Endothelial cell of hepatic sinusoid (primary cell): ENCODE measurements at regions not wholly inside any gene's neighbourhood (a gene's known extent, or its start where the extent isn't known, plus 50 kb on each side); places are given as distances from the start of the nearest gene placed in this dataset.

Experiments used
- in situ Hi-C: cut with HindIII; loops from 2 replicates; pipeline ENCODE4 v1.10.0; 2017; ENCODE audit warnings: low sequenced_read_pairs

DNA sequence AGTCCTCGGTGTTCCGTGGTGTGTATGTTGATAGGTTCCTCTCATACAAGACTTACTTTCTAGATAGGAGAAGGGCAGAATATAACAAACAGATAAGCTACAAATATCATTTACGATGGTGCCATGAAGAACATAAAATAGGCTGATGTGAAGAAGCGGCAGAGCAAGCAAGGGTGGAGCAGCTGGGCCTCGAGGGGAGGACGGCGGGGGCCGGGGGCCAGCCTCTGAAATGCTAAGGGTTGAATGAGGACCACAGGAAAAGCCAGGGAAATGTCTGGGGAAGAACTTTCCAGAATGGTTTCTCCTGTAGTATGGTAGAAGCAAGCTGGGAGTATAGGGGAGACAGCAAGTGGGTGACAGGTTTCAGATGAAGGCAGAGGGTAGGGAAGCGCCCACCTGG lies 529.5 kb downstream of the LIG4 start:
- in situ Hi-C loops: no loop called here

GRCh38 chr13:107681600-107681999 lies 533.7 kb downstream of the LIG4 start:
- in situ Hi-C loops: no loop called here

GRCh38 chr13:107680115-107680514 lies 535.2 kb downstream of the LIG4 start:
- in situ Hi-C loops: no loop called here

GRCh38 chr13:107678075-107678689 lies 537.2 kb downstream of the LIG4 start:
- in situ Hi-C loops: no loop called here

DNA sequence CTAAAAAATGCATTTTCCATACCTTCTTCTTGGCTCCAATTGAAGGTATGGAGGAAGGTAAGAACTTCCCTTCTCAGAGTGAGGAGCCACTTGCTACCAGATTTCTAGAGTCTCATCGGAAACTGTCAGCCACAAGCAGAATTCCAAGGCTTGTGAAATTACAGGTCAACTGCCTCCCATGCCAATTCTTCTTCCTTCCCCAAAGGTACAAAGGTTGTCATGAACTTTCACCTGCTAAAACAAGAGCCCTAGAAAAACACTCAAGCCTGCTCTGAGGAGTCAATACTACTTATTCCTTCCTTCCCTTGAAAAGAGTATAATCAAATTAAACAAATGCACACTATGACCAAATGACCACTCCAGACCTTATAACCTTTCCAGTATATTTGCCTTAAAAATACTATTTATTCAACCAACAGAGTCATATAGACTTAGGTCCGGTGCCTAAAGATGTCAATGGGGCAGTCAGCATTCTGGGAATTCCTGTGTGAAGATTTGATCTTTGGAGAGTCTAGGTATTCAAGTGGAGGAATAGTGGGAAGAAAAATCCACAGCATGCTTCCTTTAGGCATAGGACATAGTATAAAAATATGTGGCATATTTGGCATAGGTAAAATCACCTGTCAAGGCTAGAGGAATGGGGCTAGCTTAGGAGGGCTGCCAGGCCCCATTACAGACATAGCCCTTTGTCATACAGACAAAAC lies 539.3 kb downstream of the LIG4 start:
- in situ Hi-C loops: no loop called here

GRCh38 chr13:107669391-107669993 lies 545.8 kb downstream of the LIG4 start:
- in situ Hi-C loops: loop anchor here (25.0 kb wide), 1 partner anchor 457 kb away; no protein-coding TSS in a partner anchor

- in situ Hi-C loops: loop anchor here (25.0 kb wide), 1 partner anchor 454 kb away; no protein-coding TSS in a partner anchor
Measured at GRCh38 chr13:107665926-107666458, 549.3 kb downstream of the LIG4 start.

DNA sequence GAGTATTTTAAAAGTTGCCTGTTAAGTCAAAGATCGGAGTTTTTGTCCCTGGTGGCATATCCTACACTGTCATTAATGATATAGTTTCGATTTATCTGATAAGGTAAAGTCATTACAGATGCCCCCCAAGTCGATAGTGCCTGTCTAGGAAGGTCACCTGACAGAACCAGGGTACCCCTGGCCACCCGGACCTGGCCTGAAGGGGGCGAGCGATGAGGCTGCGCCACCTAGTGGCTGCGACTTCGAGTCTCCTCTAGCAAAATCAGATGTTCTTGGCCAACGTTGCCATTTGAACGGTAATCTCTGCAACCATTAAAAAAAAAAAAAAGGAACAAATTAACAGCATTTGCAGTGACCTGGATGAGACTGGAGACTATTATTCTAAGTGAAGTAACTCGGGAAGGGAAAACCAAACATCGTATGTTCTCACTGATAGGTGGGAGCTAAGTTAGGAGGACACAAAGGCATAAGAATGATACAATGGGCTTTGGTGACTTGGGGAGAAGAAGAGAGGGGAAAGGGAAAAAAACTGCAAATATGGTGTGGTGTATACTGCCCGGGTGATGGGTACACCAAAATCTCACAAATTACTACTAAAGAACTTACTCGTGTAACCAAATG lies 565.1 kb downstream of the LIG4 start:
- in situ Hi-C loops: loop anchor here (25.0 kb wide), 1 partner anchor 438 kb away; no protein-coding TSS in a partner anchor

- in situ Hi-C loops: no loop called here
Measured at GRCh38 chr13:107649079-107649478, 566.3 kb downstream of the LIG4 start.

DNA sequence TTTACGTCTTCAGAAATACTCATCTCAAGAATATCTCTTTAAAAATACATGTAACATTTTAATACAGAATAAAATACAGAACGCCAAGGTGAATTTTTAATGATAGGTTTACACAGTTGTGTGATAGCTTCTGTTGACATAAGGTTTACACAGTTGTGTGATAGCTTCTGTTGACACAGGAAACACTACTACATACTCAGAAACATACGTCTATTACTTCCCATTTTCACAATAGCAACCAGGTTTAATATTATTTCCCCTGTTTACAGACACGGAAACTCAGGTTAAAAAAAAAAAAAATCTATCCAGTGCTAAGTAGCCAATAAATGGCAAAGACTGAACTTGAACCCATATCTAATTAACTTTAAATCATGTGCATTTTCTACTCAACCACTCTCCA lies 571.2 kb downstream of the LIG4 start:
- in situ Hi-C loops: no loop called here

GRCh38 chr13:107643615-107644014 lies 571.7 kb downstream of the LIG4 start:
- in situ Hi-C loops: no loop called here

DNA sequence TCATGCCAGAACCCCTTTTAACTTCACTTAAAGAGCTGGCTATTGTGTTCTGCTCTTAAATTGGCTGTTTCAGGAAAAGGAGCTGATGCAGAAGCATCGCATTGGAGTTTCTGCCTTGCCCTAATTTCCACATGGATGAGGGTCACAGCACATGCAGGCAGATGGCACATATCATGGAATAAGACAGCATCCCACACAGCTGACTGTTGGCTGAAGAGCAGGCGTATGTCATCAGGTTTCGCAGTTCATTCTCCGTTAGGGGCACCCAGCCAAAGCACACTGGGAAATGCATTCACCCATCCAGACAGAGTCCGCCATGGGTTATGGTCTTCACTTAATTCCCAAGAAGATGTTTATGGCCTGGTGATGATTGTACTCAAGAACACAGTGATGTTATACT lies 572.5 kb downstream of the LIG4 start:
- in situ Hi-C loops: no loop called here

DNA sequence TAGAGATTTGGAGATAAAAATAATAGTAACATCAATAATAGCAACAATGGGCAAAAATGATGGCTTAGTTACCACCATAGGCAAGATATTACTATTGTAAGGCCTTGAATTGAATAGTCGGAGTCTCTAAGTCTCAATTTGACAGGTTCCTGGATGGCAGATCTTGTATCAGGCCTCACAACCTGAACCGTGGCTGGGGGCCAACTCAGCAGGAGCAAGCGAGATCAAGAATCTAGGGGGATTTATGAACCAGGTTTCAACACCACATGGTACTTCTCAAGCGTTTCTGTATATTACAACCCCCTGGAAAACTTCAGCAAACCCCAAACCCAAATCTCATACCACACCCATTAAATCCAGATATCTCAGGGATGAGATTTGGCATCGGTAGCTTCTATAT lies 573.8 kb downstream of the LIG4 start:
- in situ Hi-C loops: no loop called here

DNA sequence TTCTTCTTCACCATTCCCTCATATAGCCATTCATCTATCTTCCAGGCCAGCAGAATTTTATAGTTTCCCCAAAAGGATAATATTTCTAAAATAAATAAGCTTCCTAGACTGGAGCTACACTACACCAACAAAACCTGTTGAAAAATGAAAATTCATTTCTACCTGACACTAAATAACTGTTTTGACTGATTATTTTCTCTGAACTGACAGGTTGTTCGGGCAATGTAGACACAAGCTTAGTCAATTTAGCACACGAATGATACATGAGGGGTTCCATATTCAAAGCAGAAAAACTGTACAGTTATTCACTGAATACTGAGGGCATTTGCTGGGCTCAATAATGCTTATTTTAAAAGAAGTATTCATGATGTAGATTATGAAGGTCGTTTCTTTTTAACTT lies 589.7 kb downstream of the LIG4 start:
- in situ Hi-C loops: no loop called here

GRCh38 chr13:107617527-107617926 lies 597.8 kb downstream of the LIG4 start:
- in situ Hi-C loops: no loop called here

DNA sequence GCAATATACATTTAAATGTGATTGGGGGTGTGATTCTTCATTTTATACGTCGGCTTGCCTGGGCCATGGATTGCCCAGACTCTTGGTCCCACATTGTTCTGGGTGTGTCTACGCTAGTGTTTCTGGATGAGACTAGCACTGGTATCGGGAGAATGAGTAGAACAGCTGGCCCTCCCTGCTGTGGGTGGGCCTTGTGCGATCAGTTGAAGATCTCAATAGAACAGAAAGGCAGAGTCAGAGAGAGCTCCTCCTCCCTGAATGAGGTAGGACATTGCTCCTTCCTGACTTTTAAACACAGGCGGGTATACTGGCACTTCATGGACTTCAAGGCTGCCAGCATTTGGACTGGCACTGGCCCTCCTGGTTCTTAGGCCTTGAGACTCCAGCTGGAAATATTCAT lies 603.0 kb downstream of the LIG4 start:
- in situ Hi-C loops: no loop called here

DNA sequence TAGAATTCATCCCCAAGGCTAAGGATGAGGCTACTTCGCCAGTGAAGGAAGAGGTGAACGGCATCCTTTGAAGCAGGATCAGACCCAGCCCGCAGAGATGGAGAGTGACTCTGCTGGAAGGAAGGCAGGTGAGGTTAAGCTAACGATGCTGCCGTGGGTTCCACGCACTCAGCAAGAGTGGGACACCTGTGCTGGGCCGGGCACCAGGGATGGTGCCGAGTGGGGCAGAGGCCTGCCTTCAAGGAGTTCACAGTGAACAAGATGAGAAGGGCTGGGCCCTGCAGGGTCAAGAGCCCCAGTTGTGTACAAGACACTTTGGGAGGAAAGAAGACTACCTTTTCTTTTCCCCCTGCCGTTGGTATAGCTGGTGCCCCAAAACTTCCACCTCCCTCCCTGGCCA lies 606.6 kb downstream of the LIG4 start:
- in situ Hi-C loops: no loop called here

- in situ Hi-C loops: no loop called here
Measured at GRCh38 chr13:107600971-107601370, 614.4 kb downstream of the LIG4 start.

DNA sequence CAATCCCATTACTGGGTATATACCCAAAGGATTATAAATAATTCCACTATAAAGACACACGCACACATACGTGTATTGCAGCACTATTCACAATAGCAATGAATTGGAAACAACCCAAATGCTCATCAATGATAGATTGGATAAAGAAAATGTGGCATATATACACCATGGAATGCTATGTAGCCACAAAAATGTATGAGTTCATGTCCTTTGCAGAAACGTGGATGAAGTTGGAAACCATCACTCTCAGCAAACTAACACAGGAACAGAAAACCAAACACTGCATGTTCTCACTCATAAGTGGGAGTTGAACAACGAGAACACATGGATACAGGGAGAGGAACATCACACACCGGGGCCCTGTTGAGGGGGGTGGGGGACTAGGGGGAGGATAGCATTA lies 619.0 kb downstream of the LIG4 start:
- in situ Hi-C loops: loop anchor here (5.0 kb wide), 1 partner anchor 44 kb away; no protein-coding TSS in a partner anchor

DNA sequence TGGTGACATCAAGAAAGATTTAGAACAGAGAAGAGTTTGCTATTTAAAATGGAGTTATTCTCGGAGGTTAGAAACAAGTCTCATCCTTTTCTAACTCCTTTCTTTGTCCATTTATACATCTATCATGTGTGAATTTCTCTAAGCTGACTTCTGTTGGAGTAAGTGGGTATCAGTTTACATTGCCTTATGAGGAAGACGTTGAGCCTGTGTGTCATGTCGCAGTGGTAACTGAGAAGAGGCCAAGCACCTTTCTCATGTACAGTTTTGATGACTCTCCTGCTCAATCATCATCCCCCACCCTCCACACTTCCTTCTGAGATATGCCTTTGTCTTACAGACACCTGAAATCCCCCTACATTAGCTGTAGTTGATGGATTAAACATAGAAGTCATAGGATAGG lies 624.8 kb downstream of the LIG4 start:
- in situ Hi-C loops: no loop called here

- in situ Hi-C loops: no loop called here
Measured at GRCh38 chr13:107587681-107588080, 627.7 kb downstream of the LIG4 start.
